HG03439 (cell line): ENCODE measurements at regions not wholly inside any gene's neighbourhood (a gene's known extent, or its start where the extent isn't known, plus 50 kb on each side); places are given as distances from the start of the nearest gene placed in this dataset.

Source experiments
- ATAC-seq: cut with Tn5 transposase; IDR thresholded peaks from one replicate; pipeline ENCODE4 v1.9.1; 2021; ENCODE audit warnings: mild to moderate bottlenecking, moderate library complexity; ENCODE audit not compliant: unreplicated experiment

GRCh38 chr1:181383695-181384094, 99.6 kb upstream of the CACNA1E start:
- no peak for ATAC-seq

GRCh38 chr1:181386340-181386739, 97.0 kb upstream of the CACNA1E start:
- ATAC-seq = no peak

GRCh38 chr1:181386951-181387350, 96.4 kb upstream of the CACNA1E start:
- ATAC-seq = no peak

- no peak for ATAC-seq
Observed at GRCh38 chr1:181387702-181388101, 95.6 kb upstream of the CACNA1E start.

DNA sequence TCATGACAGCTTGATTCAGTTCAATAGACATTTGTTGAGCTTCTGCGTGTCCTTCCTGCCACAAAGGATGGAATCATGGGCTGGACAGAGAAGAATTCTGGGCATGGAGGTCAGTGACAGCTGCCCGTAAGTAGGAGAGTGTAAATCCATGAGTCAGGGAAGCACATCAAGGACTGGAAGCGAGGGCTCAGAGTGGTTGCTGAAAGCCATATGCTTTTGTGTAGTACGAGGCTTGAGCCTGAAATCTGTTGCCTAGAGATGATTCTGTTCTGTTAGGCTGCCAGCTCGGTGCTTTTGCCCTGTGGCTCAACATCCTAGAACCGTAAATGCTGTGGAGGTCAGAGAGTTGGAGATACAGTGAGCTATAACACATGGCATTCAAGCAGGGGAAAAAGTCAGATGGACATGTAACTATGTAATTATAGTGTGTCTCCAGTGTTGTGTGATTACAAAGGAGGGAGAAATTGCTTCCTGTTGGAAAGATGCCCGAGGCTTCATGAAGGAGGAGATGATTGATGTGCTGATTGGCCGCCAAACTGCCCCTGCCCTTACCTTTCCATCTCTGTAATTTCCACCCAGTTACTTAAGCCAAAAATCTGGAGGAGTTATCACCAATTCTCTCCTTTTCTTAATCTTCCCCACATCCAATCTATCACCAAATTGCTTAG, 92.8 kb upstream of the CACNA1E start:
- ATAC-seq = no peak

DNA sequence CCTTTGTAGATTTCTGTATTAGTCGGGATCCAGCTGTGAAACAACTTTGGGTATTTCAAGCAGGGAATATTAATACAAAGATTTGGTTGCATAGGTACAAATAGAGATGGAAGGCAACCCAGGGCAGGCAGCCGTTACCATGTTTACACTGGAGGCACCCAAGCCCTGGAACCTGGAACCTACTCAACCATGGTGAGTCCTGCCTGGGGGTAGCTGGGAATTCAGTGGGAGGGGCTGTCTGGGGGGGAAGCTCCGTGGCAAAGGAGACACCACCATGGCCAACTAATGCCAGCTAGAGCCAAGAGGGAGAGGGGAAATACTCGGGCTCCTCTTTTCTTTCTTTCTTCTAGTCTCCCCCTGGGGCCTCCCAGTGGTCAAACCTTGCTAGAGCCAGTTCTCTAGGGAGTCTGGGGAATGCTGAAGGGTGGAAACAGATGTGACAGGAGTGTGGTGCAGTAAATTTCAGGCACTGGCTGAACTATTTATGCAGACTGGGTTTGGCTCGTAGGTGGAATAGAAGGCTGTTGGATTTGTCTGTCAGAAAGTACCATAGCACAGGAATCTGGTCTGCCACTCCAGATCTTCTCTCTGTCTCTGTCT, 91.9 kb upstream of the CACNA1E start:
- ATAC-seq = no peak

DNA sequence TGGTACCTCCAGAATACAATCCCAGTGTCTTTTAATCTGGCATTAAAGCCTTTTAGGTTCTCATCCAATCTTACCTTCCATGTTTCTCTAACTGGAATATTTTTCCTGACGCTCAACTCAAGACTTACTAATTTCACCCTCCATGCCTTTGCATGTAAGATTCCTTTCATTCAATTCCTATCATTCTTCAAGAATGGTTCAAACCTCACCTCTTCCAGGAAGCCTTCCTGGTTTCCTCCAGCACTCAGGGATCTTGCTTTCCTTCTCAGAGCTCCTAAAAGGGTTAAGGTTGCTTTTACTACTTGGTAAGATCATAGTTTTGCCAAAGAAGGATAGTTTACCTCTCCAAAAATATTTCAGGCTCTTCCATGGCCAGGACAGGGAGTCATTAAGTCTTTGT, 91.2 kb upstream of the CACNA1E start:
- no peak for ATAC-seq

- ATAC-seq = no peak
Observed at GRCh38 chr1:181392613-181393220, 90.6 kb upstream of the CACNA1E start.

DNA sequence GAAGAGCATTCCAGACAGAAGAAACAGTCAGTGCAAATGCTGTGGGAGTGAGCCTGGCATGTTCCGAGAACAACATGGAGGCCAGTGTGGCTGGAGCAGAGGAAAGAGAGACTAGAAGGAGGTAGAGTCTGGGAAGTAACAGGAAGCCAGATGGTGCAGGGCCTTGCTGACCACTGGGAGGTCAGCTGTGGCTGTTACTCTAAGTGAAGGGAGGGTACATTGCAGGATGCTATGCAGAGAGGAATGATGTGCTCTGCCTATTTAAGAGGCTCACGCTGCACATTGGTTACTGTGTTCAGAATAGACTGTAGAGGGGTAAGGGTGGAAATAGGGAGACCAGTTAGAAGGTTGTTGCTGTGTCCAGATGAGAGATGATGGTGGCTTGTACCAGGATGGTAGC, 88.6 kb upstream of the CACNA1E start:
- ATAC-seq = no peak

- ATAC-seq = no peak
Observed at GRCh38 chr1:181396171-181396670, 87.1 kb upstream of the CACNA1E start.

DNA sequence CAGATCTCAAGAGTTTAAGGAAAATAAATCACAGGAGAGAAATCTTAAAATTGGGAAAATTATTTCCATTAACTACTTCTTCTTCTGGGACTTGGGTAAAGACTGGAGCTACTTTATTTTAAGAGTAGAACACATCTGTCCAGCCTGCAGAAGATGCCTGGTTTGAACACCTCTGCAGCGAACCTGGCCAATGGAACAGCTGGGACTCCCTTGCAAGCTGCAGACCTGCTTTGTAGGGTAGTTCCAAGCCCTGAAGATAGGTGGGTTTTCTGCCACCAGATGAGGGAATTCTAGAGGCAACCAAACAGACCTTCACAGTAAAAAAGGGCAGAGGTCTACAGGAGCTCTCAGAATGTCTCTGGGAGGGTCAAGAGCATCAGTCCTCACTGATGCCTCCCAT, 86.5 kb upstream of the CACNA1E start:
- ATAC-seq = no peak

GRCh38 chr1:181397845-181398244, 85.5 kb upstream of the CACNA1E start:
- peak; percentile 67 for ATAC-seq

- ATAC-seq = peak; percentile 91
Observed at GRCh38 chr1:181398544-181398943, 84.8 kb upstream of the CACNA1E start.

DNA sequence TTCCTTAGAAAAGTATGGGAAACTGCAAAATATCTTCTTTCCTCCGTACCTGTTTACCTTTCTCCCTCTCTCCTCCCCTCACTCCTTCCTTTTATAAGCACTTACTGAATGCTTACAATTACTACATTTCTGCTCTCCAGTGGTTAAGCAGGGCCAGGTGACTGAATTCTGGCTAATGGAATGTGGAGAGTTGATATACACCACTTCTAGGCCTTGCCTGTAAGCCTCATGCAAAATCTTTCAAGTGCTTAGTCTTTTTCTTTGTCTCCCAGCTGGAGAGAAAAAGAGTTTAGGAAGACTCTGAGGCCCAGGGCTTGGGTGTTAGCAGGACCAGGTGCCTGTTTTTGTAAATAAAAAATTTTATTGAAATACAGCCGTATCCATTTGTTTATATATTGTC, 77.7 kb upstream of the CACNA1E start:
- no peak for ATAC-seq

- ATAC-seq = no peak
Observed at GRCh38 chr1:181406989-181407388, 76.3 kb upstream of the CACNA1E start.

- ATAC-seq = no peak
Observed at GRCh38 chr1:181409981-181410380, 73.3 kb upstream of the CACNA1E start.

DNA sequence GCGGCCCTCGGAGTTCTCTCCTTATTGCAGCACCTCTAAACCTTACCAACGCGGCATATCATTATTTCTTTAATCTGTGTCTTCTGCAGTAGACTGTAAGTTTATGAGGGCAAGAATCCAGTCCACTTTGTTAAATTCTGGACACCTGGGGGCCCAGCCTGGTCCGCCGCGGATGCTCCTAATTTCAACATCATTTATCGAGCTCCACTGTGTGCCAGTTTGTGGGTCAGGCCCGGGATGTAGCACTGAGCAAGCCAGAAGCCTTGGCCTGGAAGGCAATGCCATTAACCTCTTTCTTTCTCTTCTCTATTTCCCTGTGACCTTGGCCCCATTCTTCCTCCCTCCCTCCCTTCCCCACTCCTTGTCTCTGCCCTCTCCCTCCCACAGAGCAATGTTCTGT, 70.6 kb upstream of the CACNA1E start:
- ATAC-seq = no peak

GRCh38 chr1:181413195-181413815, 70.0 kb upstream of the CACNA1E start:
- no peak for ATAC-seq

- ATAC-seq = no peak
Observed at GRCh38 chr1:181413836-181414235, 69.5 kb upstream of the CACNA1E start.

GRCh38 chr1:181416268-181416860, 67.0 kb upstream of the CACNA1E start:
- ATAC-seq = no peak

DNA sequence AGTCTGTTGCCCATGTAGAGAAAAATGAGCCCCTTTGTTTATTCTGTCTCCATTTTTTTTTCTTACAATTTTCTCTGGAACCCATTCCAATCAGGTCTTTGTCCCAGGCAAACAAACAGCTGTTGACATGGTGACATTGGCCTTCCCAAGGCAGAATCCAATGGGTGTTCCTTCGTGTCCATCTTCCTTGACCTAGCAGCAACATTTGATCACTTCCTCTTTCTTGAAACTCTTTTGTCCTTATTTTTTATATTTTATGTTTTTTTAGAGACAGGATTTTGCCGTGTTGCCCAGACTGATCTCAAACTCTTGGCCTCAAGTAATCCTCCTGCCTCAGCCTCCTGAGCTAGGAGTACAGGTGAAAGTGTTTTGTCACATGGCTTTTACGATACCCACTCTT, 65.4 kb upstream of the CACNA1E start:
- no peak for ATAC-seq
